Lung (tissue), 11 donors: ENCODE measurements at regions not wholly inside any gene's neighbourhood (a gene's known extent, or its start where the extent isn't known, plus 50 kb on each side); places are given as distances from the start of the nearest gene placed in this dataset.

Experiments used
- ATAC-seq: fragments of 200-7000 bp; cut with Tn5 transposase; one replicate; pipeline ENCODE4 v1.9.1; 2020; ENCODE audit warnings: moderate number of reproducible peaks; ENCODE audit not compliant: insufficient read depth, low FRiP score
- DNase-seq, 3 donors: peaks; one replicate each; pipeline ENCODE4 v3.0.0-alpha.2; 2013 to 2017
- H3K27ac ChIP-seq, 2 donors: one replicate each; pipeline ENCODE4 v1.5.1; 2013; ENCODE audit warnings: mild to moderate bottlenecking in 2 of 2, moderate library complexity in 2 of 2, control low read depth in 1 of 2, inconsistent platforms in 1 of 2, low read depth in 1 of 2, low read length in 1 of 2
- H3K27me3 ChIP-seq, 3 donors: one replicate each; pipeline ENCODE4 v1.5.1; 2013; ENCODE audit warnings: low read length in 2 of 3; ENCODE audit not compliant: control insufficient read depth in 3 of 3, insufficient read depth in 3 of 3
- H3K36me3 ChIP-seq, 4 donors: one replicate each; pipeline ENCODE4 v1.5.1; 2013; ENCODE audit warnings: low read length in 4 of 4, mild to moderate bottlenecking in 1 of 4, moderate library complexity in 1 of 4; ENCODE audit not compliant: control insufficient read depth in 4 of 4, insufficient read depth in 4 of 4
- H3K4me1 ChIP-seq, 5 donors: one replicate each; pipeline ENCODE4 v1.5.1; 2013; ENCODE audit warnings: low read length in 5 of 5, mild to moderate bottlenecking in 2 of 5, moderate library complexity in 1 of 5; ENCODE audit not compliant: control insufficient read depth in 5 of 5, insufficient read depth in 5 of 5
- H3K4me3 ChIP-seq: one replicate; pipeline ENCODE4 v1.5.1; 2013; ENCODE audit warnings: mild to moderate bottlenecking, control low read depth, moderate library complexity
- H3K9ac ChIP-seq, 2 donors: one replicate each; pipeline ENCODE4 v1.5.1; 2013; ENCODE audit warnings: low read length in 2 of 2, control low read depth in 1 of 2; ENCODE audit not compliant: insufficient read depth in 1 of 2
- H3K9me3 ChIP-seq, 4 donors: one replicate each; pipeline ENCODE4 v1.5.1; 2013; ENCODE audit warnings: low read length in 3 of 4, mild to moderate bottlenecking in 1 of 4, moderate library complexity in 1 of 4; ENCODE audit not compliant: control insufficient read depth in 4 of 4, insufficient read depth in 3 of 4
- WGBS, 2 donors: extraction: QIAGEN DNeasy Blood & Tissue Kit; methylation state at CpG; one replicate each; pipeline ENCODE4 v1.1.7; 2013; 5-methylcytosine and 5-hydroxymethylcytosine counted together
- TF ChIP-seq, protein P1 (sequence below): IDR thresholded peaks from 2 replicates; pipeline ENCODE4 v1.5.1; 2012; ENCODE audit warnings: mild to moderate bottlenecking; ENCODE audit errors: control extremely low read depth, extremely low read depth
- donor health status: control.
- donor health status: control.
- donor health status: Bipolar disorder and iron deficiency.
- donor health status: healthy.
- donor health status: DM: yes; HTN: yes; CAD: no.

DNA sequence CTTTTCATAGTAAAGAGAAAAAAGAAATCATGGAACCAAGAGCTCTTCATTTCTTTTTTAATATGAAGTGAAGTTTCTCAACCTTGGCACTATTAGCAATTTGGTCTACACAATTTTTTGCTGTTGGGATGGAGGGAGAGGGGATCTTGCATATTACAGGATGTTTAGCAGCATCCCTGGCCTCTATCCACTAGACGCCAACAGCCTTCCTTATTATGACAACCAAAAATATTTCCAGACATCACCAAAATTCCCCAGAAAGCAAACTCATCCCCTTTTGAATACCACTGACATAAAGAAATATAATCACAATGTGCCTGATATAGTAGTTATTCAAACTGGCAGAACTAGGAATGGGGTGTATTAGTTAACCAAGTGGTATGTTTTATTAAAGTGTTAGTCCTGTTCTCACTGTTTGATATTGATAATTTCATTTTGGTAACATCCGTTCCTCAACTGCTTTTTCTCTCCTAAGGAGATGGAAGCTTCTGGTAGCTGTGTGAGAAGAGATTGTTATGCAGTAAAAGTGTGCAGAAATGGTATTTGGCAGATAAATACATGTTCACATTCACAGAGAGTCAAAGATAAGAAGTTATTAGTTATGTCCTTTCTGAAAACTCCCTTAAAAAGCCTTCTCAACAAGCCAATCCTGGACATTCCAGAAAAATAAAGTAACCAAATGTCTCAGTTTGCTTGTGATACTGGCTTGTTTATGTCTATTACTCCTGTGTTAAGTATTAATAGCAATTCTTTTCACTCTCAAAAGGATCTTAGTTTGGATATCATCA is 699.9 kb downstream of the C12orf50 start:
- no peak overlapping the region for H3K27ac ChIP-seq
- WGBS, 2 donors: 79 to 82% methylated on average over 2 of the region's 2 CpGs
- no peak for DNase-seq
- no peak for ATAC-seq
- no peak overlapping the region for H3K9ac ChIP-seq
- H3K27me3 ChIP-seq: no peaks in the 10 kb centered on the region
- H3K4me3 ChIP-seq: no peak overlapping the region
- H3K36me3 ChIP-seq: no peaks in the 10 kb centered on the region
- TF ChIP-seq, protein P1, sequence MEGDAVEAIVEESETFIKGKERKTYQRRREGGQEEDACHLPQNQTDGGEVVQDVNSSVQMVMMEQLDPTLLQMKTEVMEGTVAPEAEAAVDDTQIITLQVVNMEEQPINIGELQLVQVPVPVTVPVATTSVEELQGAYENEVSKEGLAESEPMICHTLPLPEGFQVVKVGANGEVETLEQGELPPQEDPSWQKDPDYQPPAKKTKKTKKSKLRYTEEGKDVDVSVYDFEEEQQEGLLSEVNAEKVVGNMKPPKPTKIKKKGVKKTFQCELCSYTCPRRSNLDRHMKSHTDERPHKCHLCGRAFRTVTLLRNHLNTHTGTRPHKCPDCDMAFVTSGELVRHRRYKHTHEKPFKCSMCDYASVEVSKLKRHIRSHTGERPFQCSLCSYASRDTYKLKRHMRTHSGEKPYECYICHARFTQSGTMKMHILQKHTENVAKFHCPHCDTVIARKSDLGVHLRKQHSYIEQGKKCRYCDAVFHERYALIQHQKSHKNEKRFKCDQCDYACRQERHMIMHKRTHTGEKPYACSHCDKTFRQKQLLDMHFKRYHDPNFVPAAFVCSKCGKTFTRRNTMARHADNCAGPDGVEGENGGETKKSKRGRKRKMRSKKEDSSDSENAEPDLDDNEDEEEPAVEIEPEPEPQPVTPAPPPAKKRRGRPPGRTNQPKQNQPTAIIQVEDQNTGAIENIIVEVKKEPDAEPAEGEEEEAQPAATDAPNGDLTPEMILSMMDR: no peak
- no peaks in the 10 kb centered on the region for H3K4me1 ChIP-seq
- no peaks in the 10 kb centered on the region for H3K9me3 ChIP-seq

- Histone ChIP-seq H3K27me3 (no peaks in the 10 kb centered on the region), H3K4me3 (no peak overlapping the region), H3K4me1 (no peaks in the 10 kb centered on the region), H3K9me3 (no peaks in the 10 kb centered on the region), H3K27ac (no peak overlapping the region), H3K36me3 (no peaks in the 10 kb centered on the region), H3K9ac (no peak overlapping the region)
- DNase-seq: no peak
- ATAC-seq: no peak
- 61 to 79% methylated on average over 1 of the region's 1 CpG for WGBS, 2 donors
- TF ChIP-seq, protein P1: no peak
These were observed 705.8 kb downstream of the C12orf50 start for GRCh38 chr12:87323369-87323768.

- Histone ChIP-seq H3K4me3 (no peak overlapping the region), H3K27me3 (no peaks in the 10 kb centered on the region), H3K9me3 (no peaks in the 10 kb centered on the region), H3K4me1 (no peaks in the 10 kb centered on the region), H3K9ac (no peak overlapping the region), H3K36me3 (no peaks in the 10 kb centered on the region), H3K27ac (no peak overlapping the region)
- TF ChIP-seq, protein P1: no peak
- ATAC-seq: no peak
- DNase-seq: no peak
These were observed 708.5 kb downstream of the C12orf50 start for GRCh38 chr12:87320724-87321123.

- DNase-seq (no peak), ATAC-seq (no peak)
- H3K4me3 ChIP-seq: no peak overlapping the region
- no peaks in the 10 kb centered on the region for H3K9me3 ChIP-seq
- H3K4me1 ChIP-seq: no peaks in the 10 kb centered on the region
- no peaks in the 10 kb centered on the region for H3K36me3 ChIP-seq
- 91% methylated on average over 4 of the region's 4 CpGs for whole genome bisulfite sequencing, 2 donors
- H3K9ac ChIP-seq: no peak overlapping the region
- H3K27me3 ChIP-seq: no peaks in the 10 kb centered on the region
- H3K27ac ChIP-seq: no peak overlapping the region
- TF ChIP-seq, protein P1: no peak
These were observed 711.9 kb downstream of the C12orf50 start for GRCh38 chr12:87317302-87317701.
